GM13977 (cell line): ENCODE measurements at regions not wholly inside any gene's neighbourhood (a gene's known extent, or its start where the extent isn't known, plus 50 kb on each side); places are given as distances from the start of the nearest gene placed in this dataset.

Source experiments
- DNase-seq: peaks from one replicate; pipeline ENCODE4 v3.0.0; 2012; ENCODE audit warnings: low spot score
- CTCF ChIP-seq: IDR thresholded peaks from 2 replicates; pipeline ENCODE4 v1.5.1; 2012; ENCODE audit warnings: mild to moderate bottlenecking, control low read depth; ENCODE audit not compliant: insufficient read depth; ENCODE audit errors: extremely low read depth, missing control alignments
- in situ Hi-C: fragments of 300-500 bp; cut with MboI; formaldehyde crosslinking; loops from one replicate; pipeline ENCODE4 v1.12.0; 2022; ENCODE audit warnings: low sequenced_read_pairs, low pct_unique_long_range_greater_than_20kb, mixed read lengths, inconsistent platforms; ENCODE audit not compliant: unreplicated experiment

- no peak for TF ChIP-seq CTCF
- in situ Hi-C loops, result no loop called here
- DNase-seq, result no peak
Measured at GRCh38 chr9:15048772-15049171, 138.5 kb upstream of the FREM1 start.

GRCh38 chr9:15047028-15047551 lies 136.9 kb upstream of the FREM1 start:
- TF ChIP-seq CTCF, result no peak
- no peak for DNase-seq
- in situ Hi-C loops, result no loop called here

GRCh38 chr9:15033316-15033715 lies 123.1 kb upstream of the FREM1 start:
- TF ChIP-seq CTCF, result no peak
- DNase-seq, result no peak
- in situ Hi-C loops, result no loop called here

GRCh38 chr9:15032860-15033259 lies 122.6 kb upstream of the FREM1 start:
- DNase-seq, result no peak
- in situ Hi-C loops, result no loop called here
- TF ChIP-seq CTCF, result no peak

- no peak for TF ChIP-seq CTCF
- in situ Hi-C loops, result no loop called here
Measured at GRCh38 chr9:15021146-15021545, 110.9 kb upstream of the FREM1 start.

GRCh38 chr9:15018096-15018637 lies 107.9 kb upstream of the FREM1 start:
- TF ChIP-seq CTCF, result no peak
- in situ Hi-C loops, result no loop called here
- no peak for DNase-seq

More at GRCh38 chr9:15021146-15021545, 110.9 kb upstream of the FREM1 start:
- DNase-seq, result no peak
